ENCODE measurements at regions not wholly inside any gene's neighbourhood (a gene's known extent, or its start where the extent isn't known, plus 50 kb on each side); places are given as distances from the start of the nearest gene placed in this dataset.

- TF ChIP-seq CTCF (conservative IDR thresholded peaks at IDR 0.05) (no peak), EZH2 (IDR thresholded peaks at IDR 0.05; ENCODE audit: low read depth) (no peak)
Observed at GRCh38 chr6:14344486-14344885, 226.9 kb downstream of the CD83 start.
